Sigmoid colon (tissue), 4 donors: ENCODE measurements at regions not wholly inside any gene's neighbourhood (a gene's known extent, or its start where the extent isn't known, plus 50 kb on each side); places are given as distances from the start of the nearest gene placed in this dataset.

Source experiments
- CTCF ChIP-seq, 4 experiments: fragments of 450-650 bp in 3 of 4; fragments of 200-600 bp in 1 of 4; IDR thresholded peaks; one replicate each; pipeline ENCODE4 v1.5.1; 2016 to 2019; ENCODE audit warnings: antibody characterized with exemption in 4 of 4, mild to moderate bottlenecking in 3 of 4, moderate library complexity in 2 of 4
- EP300 ChIP-seq, 4 donors: sonication (generic); formaldehyde crosslinking; IDR thresholded peaks; one replicate each; pipeline ENCODE4 v1.6.1; 2017; ENCODE audit warnings: antibody characterized with exemption in 4 of 4
- POLR2A ChIP-seq, 2 donors: fragments of 450-650 bp; IDR thresholded peaks; one replicate each; pipeline ENCODE4 v1.6.1; 2016; ENCODE audit warnings: antibody characterized with exemption in 2 of 2, mild to moderate bottlenecking in 2 of 2, moderate library complexity in 2 of 2
- POLR2AphosphoS5 ChIP-seq, 4 donors: sonication (generic); formaldehyde crosslinking; IDR thresholded peaks; one replicate each; pipeline ENCODE4 v1.6.1; 2017; ENCODE audit warnings: antibody characterized with exemption in 4 of 4

GRCh38 chr2:58714238-58714637 lies 473.1 kb upstream of the FANCL start:
- no peak for TF ChIP-seq POLR2AphosphoS5 (IDR thresholded peaks at IDR 0.05)
- no peak for TF ChIP-seq CTCF (IDR thresholded peaks at IDR 0.05)
- TF ChIP-seq POLR2A (IDR thresholded peaks at IDR 0.05) = no peak
- TF ChIP-seq EP300 (IDR thresholded peaks at IDR 0.05) = no peak
